ENCODE measurements at regions not wholly inside any gene's neighbourhood (a gene's known extent, or its start where the extent isn't known, plus 50 kb on each side); places are given as distances from the start of the nearest gene placed in this dataset.

DNA sequence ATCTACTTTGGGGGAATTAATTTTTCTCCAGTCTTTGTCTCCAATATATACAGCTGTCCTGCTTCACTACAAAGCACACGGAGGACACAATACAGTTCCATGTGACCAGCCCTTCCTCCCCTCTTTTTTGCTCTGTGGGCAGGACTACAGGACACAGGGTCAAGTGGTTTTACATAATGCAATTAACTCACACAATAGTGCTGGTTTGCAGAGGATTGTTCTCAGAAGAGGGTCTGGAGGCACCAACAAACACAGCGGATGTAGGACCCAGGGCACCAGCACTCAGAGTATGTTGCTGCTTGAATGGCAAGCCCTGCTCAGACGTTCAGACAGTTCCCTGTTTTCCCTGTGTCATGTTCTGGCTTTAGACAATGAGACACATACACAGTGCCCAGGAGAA is 52.0 kb upstream of the NPTX2 start:
- peak; percentile 17 for DNase-seq

DNA sequence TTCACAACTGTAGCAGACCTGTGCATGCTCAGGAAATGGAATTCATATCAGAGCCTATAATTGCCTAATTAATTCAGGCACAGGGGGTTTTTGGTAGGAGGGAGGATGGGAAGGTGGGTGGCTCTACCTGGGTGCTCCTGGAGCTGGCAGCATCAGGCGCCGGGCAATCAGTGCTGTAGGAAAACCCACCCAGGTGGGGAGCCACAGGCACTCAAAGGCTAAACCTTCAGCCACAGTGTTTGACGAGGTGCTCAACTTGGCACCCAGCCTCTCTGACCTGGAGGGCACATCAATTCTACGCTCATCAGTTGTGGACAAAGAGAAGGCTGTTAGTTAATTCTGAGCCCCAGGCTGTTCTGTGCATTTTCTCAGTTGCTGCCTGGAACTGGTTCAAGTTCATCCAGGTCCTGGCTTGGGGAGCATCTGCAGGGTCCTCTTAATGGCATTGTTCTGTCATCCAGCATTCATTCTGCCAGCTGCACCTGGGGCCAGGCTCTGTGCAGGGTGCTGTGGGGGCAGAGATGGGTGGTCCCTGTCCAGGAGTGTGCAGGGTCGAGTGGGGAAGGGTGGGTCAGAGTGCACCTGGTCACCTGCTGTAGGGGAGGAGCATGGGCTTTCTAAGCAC is 54.1 kb upstream of the NPTX2 start:
- DNase-seq: no peak

DNA sequence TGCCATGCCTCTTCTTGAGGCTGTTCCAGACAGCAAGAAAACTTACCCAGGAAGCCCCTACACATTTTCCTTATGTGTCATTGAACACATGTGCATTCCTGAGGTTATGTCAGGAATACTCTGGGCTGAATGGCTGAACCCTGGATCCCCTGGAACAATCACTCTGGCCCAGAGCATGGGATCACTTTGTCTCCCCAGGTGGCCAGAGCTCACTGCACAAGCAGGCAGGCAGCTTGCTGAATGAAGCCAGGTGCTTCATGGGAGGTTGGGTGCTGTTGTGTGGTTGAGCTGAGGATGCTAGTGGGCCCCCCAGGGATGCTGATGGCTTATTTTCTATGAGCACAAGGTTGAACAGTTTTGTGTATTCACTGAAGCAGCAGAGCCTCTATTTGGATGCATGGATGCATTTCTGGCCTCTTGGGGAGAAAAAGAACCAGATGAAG is 54.7 kb upstream of the NPTX2 start:
- no peak for DNase-seq

GRCh38 chr7:98559958-98560357 is 57.1 kb upstream of the NPTX2 start:
- DNase-seq: no peak

GRCh38 chr7:98559219-98559618 is 57.9 kb upstream of the NPTX2 start:
- DNase-seq: no peak

DNA sequence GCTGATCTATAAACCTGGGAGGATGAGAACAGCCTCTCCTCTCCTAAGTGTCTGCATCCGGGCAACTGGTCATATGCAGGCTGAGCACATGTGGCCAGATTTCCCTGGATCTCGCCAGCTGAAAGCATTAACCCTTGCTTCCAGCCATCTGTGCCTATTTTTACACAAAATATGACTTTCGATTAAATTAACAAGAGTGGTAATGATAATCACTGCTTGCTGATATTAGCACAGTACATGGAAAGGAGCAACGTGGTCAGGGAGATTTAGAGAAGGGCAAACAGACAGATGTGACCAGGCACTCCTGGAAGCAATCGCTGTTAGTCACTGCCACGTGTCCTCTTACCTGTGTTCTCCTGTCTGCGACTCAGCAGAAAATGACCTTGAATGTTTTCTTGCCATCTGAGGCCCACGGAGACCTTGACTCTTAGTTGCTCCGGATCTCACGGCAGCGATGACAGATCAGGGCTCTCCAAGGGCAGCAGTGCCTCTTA is 59.5 kb upstream of the NPTX2 start:
- no peak for DNase-seq

DNA sequence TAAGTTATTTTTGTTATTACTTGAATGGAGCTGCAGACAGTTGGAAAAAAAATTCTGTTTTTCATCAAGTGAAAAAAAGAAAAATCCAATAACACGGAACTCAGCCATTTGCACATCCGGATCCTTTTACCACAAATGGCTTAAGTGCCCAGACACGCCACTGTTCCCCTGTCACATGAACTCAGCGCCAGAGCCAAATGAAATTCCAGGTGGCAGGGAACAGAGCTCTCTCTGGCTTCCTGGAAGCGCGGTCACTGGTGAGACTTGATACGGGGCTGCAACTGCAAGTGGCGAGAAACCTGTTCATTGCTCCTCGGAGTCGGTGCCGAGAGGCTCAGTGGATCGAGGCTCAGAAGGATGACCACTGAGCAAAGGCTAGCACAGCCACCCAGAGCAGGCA is 60.8 kb upstream of the NPTX2 start:
- DNase-seq: no peak

GRCh38 chr7:98555403-98555802 is 61.7 kb upstream of the NPTX2 start:
- no peak for DNase-seq

- DNase-seq: no peak
Observed at GRCh38 chr7:98553666-98554065, 63.4 kb upstream of the NPTX2 start.

DNA sequence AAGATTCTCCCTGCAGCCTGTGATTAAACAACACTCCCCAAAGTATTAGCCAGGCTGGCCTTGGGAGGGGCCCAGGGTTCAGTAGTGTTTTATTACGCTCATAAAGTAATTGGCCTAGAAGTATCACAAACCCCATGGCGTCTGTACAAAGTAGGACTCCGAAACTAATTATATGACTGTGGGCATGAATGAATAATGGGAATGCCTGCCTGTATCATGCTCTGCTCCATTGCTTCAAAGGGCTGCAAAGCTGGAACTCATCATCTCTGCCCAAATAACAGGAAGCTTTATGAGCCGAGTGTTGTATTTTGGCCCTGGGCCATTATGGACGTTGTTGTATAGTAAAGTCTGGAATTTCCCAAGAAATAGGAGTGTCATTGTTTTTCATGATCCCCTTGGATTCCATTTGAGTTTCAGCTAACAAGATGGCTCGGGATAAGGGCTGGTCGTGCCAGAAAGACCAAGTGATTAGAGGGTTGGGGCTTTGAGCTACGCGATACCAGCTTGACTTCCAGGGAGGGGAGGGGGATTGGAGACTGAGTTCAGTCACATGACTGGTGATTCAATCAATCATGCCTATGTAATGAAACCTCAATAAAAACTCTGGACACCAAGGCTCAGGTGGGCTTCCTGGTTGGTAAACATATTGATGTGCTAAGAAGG is 65.3 kb upstream of the NPTX2 start:
- DNase-seq: no peak

GRCh38 chr7:98548971-98549370 is 68.1 kb upstream of the NPTX2 start:
- DNase-seq: no peak

- no peak for DNase-seq
Observed at GRCh38 chr7:98548370-98548769, 68.7 kb upstream of the NPTX2 start.

DNA sequence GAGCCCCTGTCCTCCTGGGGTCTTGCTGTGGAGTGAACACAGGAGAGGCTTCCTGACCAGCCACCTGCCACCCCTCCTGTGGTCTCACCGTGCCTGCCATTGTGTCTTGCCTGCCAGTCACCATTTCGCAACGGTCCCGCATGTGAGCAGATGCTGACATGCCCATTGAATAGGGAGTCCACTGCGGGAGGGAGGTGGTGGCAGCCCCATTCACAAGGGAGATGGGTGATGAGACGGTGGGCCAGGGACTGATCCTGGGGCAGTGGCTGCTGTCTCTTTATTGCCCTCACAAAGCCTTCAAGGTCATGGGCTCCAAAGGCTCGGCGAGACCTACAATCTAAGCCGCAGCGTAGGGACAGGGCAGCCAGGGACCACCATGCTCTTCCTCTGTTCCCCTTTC is 76.0 kb upstream of the NPTX2 start:
- DNase-seq: no peak

- no peak for DNase-seq
Observed at GRCh38 chr7:98539865-98540264, 77.2 kb upstream of the NPTX2 start.

- DNase-seq: no peak
Observed at GRCh38 chr7:98536803-98537202, 80.3 kb upstream of the NPTX2 start.

- no peak for DNase-seq
Observed at GRCh38 chr7:98534493-98534892, 82.6 kb upstream of the NPTX2 start.

DNA sequence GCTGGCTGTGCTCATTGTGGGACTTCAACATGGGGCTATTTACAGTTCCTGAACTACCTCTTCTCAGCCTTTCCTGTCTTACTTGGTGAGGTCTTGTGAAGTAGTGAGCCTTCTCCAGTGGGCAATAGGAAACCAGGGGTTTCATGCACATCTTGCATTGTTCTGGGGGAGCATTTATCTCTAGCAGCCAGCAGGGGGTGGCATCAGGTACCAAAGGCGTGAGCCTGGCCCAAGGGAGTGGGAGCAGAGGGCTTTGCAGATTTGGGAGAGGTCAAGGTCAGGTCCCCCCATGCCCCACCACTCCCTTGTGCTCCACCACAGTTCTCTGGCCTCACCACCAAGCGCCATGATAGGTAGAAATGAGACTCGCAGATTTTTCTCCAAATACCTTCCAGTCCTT is 85.4 kb upstream of the NPTX2 start:
- DNase-seq: no peak

- DNase-seq: no peak
Observed at GRCh38 chr7:98528079-98528478, 89.0 kb upstream of the NPTX2 start.

DNA sequence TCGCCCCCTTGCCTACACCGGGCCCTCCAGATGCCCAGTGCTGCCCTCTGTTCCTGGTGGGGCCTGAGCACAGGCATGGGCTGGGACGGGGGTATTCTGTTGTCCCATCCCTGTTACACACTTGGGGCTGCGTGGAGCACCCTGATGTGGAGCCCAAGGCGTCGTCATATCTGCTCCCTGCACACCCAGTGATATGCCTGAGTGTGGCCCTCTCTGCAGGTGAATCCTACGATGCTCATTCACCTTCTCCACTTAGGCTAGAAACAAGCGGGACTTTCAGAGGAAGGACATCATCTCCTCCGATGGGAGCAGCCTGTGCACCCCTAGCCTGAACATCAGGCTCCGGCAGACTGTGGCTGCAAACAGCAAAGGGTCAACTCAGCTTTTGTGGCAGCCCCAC is 91.0 kb upstream of the NPTX2 start:
- no peak for DNase-seq

DNA sequence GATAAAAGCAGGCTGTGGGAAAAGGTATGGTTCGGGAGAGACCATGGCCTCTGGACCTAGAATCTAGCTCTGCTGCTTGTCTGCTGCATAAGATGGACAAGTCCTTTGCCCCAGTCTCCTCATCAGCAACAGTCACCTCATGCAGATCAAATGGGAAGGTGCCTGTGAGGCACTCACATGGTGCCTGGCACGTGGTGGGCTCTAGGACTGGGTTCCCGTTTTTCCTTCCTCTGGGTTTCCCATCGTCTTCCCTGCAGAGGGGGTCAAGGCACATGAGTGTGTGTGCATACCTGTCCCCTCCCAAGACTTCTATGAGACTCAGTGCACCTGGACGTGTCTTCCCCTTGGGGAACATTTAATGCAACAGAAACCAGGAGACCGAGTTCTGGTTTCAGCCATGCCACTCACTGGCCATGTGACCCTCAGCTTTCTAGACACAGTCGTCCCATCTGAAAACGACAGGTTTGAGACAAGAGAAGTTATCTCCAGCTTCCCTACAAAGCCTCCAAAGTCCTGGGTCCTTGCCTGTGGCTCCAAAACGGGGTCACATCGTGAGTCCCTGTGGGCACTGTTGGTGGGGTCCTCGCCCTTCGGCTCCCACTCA is 95.9 kb upstream of the NPTX2 start:
- DNase-seq: no peak

DNA sequence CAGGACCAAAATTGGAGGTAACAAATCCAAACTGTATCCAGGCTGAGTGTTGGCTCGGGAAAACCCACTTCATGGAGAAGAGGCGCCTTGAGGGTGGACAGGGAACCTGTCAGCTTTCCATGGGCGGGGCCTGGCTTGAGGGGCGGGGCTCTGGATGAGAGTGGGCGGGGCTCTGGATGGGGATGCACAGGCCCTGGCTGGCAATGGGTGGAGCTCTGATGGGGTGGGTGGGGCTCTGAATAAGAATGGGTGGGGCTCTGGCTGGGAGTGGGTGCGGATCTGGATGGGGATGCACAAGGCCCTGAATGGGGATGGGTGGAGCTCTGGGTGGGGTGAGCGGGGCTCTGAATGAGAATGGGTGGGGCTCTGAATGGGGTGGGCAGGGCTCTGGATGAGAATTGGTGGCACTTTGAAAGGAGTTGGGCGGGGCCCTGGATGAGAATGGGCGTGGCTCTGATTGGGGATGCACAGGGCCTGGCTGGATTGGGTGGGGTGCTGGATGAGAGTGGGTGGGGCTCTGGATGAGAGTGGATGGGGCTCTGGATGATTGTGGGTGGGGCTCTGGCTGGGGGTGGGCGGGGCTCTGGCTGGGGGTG is 96.6 kb upstream of the NPTX2 start:
- DNase-seq: no peak

DNA sequence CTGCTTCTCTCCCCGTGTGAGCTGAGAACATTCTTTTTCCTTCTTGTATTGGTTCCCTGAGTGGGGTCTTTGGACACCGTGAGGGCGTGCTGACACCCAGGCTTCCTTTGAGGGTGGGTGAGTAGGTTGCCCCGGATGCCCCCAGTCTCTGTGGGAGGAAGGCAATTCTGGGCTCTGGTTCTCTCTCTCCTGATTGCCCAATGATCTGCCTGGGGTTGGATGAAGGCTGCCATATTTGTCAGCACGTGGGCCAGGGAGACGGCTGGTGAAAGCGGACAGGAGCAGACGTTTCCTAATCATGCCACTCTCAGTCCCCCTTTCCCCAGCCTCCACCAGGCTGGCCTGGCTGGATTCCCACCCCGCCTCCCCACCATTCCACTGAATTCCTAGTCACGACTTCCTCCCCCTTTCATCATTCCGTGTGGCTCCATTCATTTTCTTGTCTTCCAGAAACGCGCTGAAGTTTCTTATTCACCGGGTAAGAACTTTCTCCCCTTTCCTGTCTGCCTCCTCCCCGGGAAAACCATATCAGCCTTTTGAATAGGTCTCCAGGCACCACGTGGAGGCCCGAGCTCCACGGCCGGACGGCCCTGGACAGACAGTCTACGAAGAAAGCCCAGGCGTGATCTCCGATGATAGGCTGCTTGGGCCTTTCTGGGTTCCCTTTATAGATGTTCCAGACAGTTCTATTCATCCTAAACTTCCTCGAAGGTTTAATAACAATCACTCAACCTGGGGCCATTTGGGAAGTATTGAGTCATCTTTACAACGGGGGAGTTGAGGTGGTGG is 98.7 kb upstream of the NPTX2 start:
- DNase-seq: no peak

DNA sequence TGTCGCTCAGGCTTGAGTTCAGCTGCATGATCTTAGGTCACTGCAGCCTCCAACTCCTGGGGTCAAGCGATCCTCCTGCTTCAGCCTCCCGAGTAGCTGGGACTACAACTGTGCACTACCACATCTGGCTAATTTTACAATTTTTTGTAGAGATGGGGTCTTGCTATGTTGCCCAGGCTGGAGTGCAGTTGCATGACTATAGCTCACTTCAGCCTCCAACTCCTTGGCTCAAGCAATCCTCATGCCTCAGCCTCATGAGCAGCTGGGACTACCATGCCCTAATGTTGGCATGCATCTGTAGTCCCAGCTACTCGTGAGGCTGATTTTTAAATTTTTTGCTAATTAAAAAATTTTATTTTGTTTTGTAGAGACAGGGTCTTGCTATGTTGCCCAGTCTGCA is 101.9 kb upstream of the NPTX2 start:
- no peak for DNase-seq

Data from NCI-H2227 treated with DMSO at 0.1 percent for 48 hours (cell line).